NCI-H1105 (cell line): ENCODE measurements at regions not wholly inside any gene's neighbourhood (a gene's known extent, or its start where the extent isn't known, plus 50 kb on each side); places are given as distances from the start of the nearest gene placed in this dataset.
"Not testable (repeated sequence)": the region's sequence is repeated elsewhere in the genome, so short reads cannot be mapped to it uniquely, and the experiment has no call there.

Source experiments
- DNase-seq: peaks from one replicate; lab custom pipeline; 2025; lab: John Stamatoyannopoulos, UW

GRCh38 chr13:55977436-55977835, 1163.3 kb upstream of the PRR20A start:
- no peak for DNase-seq

- DNase-seq, result no peak
Observed at GRCh38 chr13:55981381-55981780, 1159.3 kb upstream of the PRR20A start.

- not testable (repeated sequence) for DNase-seq
Observed at GRCh38 chr13:55984026-55984425, 1156.7 kb upstream of the PRR20A start.

- no peak for DNase-seq
Observed at GRCh38 chr13:55990631-55991030, 1150.1 kb upstream of the PRR20A start.

GRCh38 chr13:55991666-55992065, 1149.1 kb upstream of the PRR20A start:
- no peak for DNase-seq

- DNase-seq, result no peak
Observed at GRCh38 chr13:55992145-55992544, 1148.6 kb upstream of the PRR20A start.

GRCh38 chr13:55999709-56000108, 1141.0 kb upstream of the PRR20A start:
- DNase-seq, result no peak

- DNase-seq, result no peak
Observed at GRCh38 chr13:56009418-56009817, 1131.3 kb upstream of the PRR20A start.

GRCh38 chr13:56012644-56013043, 1128.1 kb upstream of the PRR20A start:
- DNase-seq, result no peak

GRCh38 chr13:56015919-56016318, 1124.8 kb upstream of the PRR20A start:
- DNase-seq, result no peak

- DNase-seq, result no peak
Observed at GRCh38 chr13:56019606-56020005, 1121.1 kb upstream of the PRR20A start.

- DNase-seq, result no peak
Observed at GRCh38 chr13:56020425-56020824, 1120.3 kb upstream of the PRR20A start.

- no peak for DNase-seq
Observed at GRCh38 chr13:56039992-56040391, 1100.7 kb upstream of the PRR20A start.

GRCh38 chr13:56066321-56066720, 1074.4 kb upstream of the PRR20A start:
- DNase-seq, result no peak

- DNase-seq, result no peak
Observed at GRCh38 chr13:56102641-56103040, 1038.1 kb upstream of the PRR20A start.

GRCh38 chr13:56110751-56111150, 1030.0 kb upstream of the PRR20A start:
- no peak for DNase-seq

- no peak for DNase-seq
Observed at GRCh38 chr13:56134524-56134923, 1006.2 kb upstream of the PRR20A start.

- DNase-seq, result no peak
Observed at GRCh38 chr13:56166864-56167263, 973.9 kb upstream of the PRR20A start.

- DNase-seq, result no peak
Observed at GRCh38 chr13:56168581-56168980, 972.1 kb upstream of the PRR20A start.

- DNase-seq, result no peak
Observed at GRCh38 chr13:56173346-56173745, 967.4 kb upstream of the PRR20A start.

- no peak for DNase-seq
Observed at GRCh38 chr13:56182598-56182997, 958.1 kb upstream of the PRR20A start.

- no peak for DNase-seq
Observed at GRCh38 chr13:56187331-56187730, 953.4 kb upstream of the PRR20A start.

GRCh38 chr13:56188582-56188981, 952.1 kb upstream of the PRR20A start:
- not testable (repeated sequence) for DNase-seq

- no peak for DNase-seq
Observed at GRCh38 chr13:56189439-56189838, 951.3 kb upstream of the PRR20A start.

- no peak for DNase-seq
Observed at GRCh38 chr13:56189978-56190377, 950.7 kb upstream of the PRR20A start.
